ENCODE measurements at regions not wholly inside any gene's neighbourhood (a gene's known extent, or its start where the extent isn't known, plus 50 kb on each side); places are given as distances from the start of the nearest gene placed in this dataset.
A peak's percentile ranks its signal among the peaks of the same experiment; 100 is the strongest.

GRCh38 chr1:148308832-148309458 is 156.9 kb upstream of the NBPF11 start:
- Histone ChIP-seq H3K36me3 (ENCODE audit: control insufficient read depth in 2 of 2, insufficient read depth in 2 of 2, low read length in 1 of 2) (no peaks in the 10 kb centered on the region; a peak in 1 of 4 replicates), H3K9me3 (replicated peaks; ENCODE audit: control insufficient read depth, insufficient read depth, low read length) (no peaks in the 10 kb centered on the region; the same call in 1 of the 3 replicates), H3K9ac (ENCODE audit: control insufficient read depth, insufficient read depth, low read length) (no peak overlapping the region), H3K79me2 (ENCODE audit: control insufficient read depth, insufficient read depth, low read length) (no peaks in the 10 kb centered on the region), H2AFZ (ENCODE audit: control insufficient read depth, low read depth, low read length) (no peak overlapping the region), H3K27ac (ENCODE audit: control insufficient read depth, insufficient read depth) (no peak overlapping the region), H3K4me3 (no peak overlapping the region), H4K20me1 (ENCODE audit: control insufficient read depth, insufficient read depth) (no peaks in the 10 kb centered on the region), H3K27me3 (replicated peaks in 1 of 2; ENCODE audit: control insufficient read depth in 2 of 2, insufficient read depth in 2 of 2, low read length in 1 of 2) (no peaks in the 10 kb centered on the region; a peak in 1 of 4 replicates), H3K4me1 (ENCODE audit: control insufficient read depth, insufficient read depth, low read length) (no peaks in the 10 kb centered on the region), H3K4me2 (ENCODE audit: control insufficient read depth, insufficient read depth) (no peak overlapping the region)
- ChIA-PET RAD21 (ENCODE audit: unreplicated experiment) (no interaction called here), CTCF (no interaction called here), POLR2A (no interaction called here), SMC1A (ENCODE audit: uncharacterized antibody, unreplicated experiment) (no interaction called here)
- DNase-seq (ENCODE audit: low read depth, low spot score) (no peak), FAIRE-seq (no peak), ATAC-seq (no peak)
- in situ Hi-C loops (cut with MboI) (loop anchor here (10.0 kb wide), 1 partner anchor 144 kb away; no protein-coding TSS in a partner anchor), intact Hi-C loops (cut with micrococcal nuclease; ENCODE audit: unreplicated experiment) (no loop called here)
- no TSS peak for BruUV-seq (replicated peaks)
- 84% methylated on average over 14 of the region's 14 CpGs for WGBS (ENCODE audit: insufficient coverage, insufficient replicate concordance, low lambda C conversion rate, missing lambda C conversion rate)
- TF ChIP-seq SKIL (IDR thresholded peaks at IDR 0.05; ENCODE audit: low read depth, poor library complexity, severe bottlenecking) = no peak
- TF ChIP-seq ZNF274 (IDR thresholded peaks at IDR 0.05; ENCODE audit: insufficient read depth, insufficient read length) = no peak
- TF ChIP-seq CHD4 (IDR thresholded peaks at IDR 0.05) = no peak
- no peak for TF ChIP-seq HDAC2 (IDR thresholded peaks at IDR 0.05)

GRCh38 chr1:148307583-148308185 is 155.6 kb upstream of the NBPF11 start:
- DNase-seq (ENCODE audit: low read depth, low spot score) (no peak), FAIRE-seq (no peak), ATAC-seq (no peak)
- Histone ChIP-seq H3K9me3 (replicated peaks; ENCODE audit: control insufficient read depth, insufficient read depth, low read length) (no peaks in the 10 kb centered on the region; the same call in 1 of the 3 replicates), H2AFZ (ENCODE audit: control insufficient read depth, low read depth, low read length) (no peak overlapping the region), H3K9ac (ENCODE audit: control insufficient read depth, insufficient read depth, low read length) (no peak overlapping the region), H3K27me3 (replicated peaks in 1 of 2; ENCODE audit: control insufficient read depth in 2 of 2, insufficient read depth in 2 of 2, low read length in 1 of 2) (no peaks in the 10 kb centered on the region; a peak in 1 of 4 replicates), H3K4me3 (no peak overlapping the region), H3K36me3 (ENCODE audit: control insufficient read depth in 2 of 2, insufficient read depth in 2 of 2, low read length in 1 of 2) (no peaks in the 10 kb centered on the region; a peak in 1 of 4 replicates), H3K4me2 (ENCODE audit: control insufficient read depth, insufficient read depth) (no peak overlapping the region), H3K27ac (ENCODE audit: control insufficient read depth, insufficient read depth) (no peak overlapping the region), H4K20me1 (ENCODE audit: control insufficient read depth, insufficient read depth) (no peaks in the 10 kb centered on the region), H3K4me1 (ENCODE audit: control insufficient read depth, insufficient read depth, low read length) (no peaks in the 10 kb centered on the region), H3K79me2 (ENCODE audit: control insufficient read depth, insufficient read depth, low read length) (no peaks in the 10 kb centered on the region)
- ChIA-PET SMC1A (ENCODE audit: uncharacterized antibody, unreplicated experiment) (no interaction called here), RAD21 (ENCODE audit: unreplicated experiment) (no interaction called here), POLR2A (no interaction called here), CTCF (no interaction called here)
- in situ Hi-C loops (cut with MboI) (loop anchor here (10.0 kb wide), 1 partner anchor 143 kb away; no protein-coding TSS in a partner anchor), intact Hi-C loops (cut with micrococcal nuclease; ENCODE audit: unreplicated experiment) (no loop called here)
- no TSS peak for BruUV-seq (replicated peaks)
- TF ChIP-seq HDAC2 (IDR thresholded peaks at IDR 0.05) (no peak), SPI1 (IDR thresholded peaks at IDR 0.05; ENCODE audit: borderline replicate concordance, insufficient read depth, low read depth, low read length) (peak; percentile 35; the same call in 1 of the 2 replicates), SIN3A (IDR thresholded peaks at IDR 0.05; ENCODE audit: low read depth, low read length) (no peak), ATF2 (IDR thresholded peaks at IDR 0.05; ENCODE audit: low read length) (no peak), PBX3 (IDR thresholded peaks at IDR 0.05; ENCODE audit: insufficient replicate concordance, low read depth, low read length) (no peak)
- WGBS (ENCODE audit: insufficient coverage, insufficient replicate concordance, low lambda C conversion rate, missing lambda C conversion rate) = 34% methylated on average over 12 of the region's 12 CpGs
